ENCODE measurements at regions not wholly inside any gene's neighbourhood (a gene's known extent, or its start where the extent isn't known, plus 50 kb on each side); places are given as distances from the start of the nearest gene placed in this dataset.
"Not testable (repeated sequence)": the region's sequence is repeated elsewhere in the genome, so short reads cannot be mapped to it uniquely, and the experiment has no call there.

DNA sequence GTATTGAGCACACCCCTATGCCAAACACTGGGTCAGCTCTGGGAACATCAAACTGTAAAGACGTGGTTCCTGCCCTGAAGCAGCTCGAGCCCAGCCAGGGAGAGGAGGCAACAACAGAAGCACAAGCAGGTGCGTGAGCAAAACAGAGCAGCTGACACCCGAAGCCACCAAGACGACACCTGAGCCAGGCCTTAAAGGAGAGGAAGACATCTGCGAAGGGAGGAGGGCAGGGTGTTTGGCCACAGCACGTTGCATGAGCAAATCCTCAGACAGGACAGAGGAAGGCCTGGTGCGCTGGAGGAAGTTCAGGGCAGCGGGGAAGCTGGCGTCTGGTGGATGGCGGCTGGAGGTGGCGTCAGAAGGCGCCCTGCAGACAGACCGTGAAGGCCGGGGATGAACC lies 172.0 kb downstream of the KLRB1 start:
- not testable (repeated sequence) for H3K9me3 Mint-ChIP-seq; H3K27ac Mint-ChIP-seq; H3K4me3 Mint-ChIP-seq; H3K36me3 Mint-ChIP-seq; H3K4me1 Mint-ChIP-seq; H3K27me3 Mint-ChIP-seq; DNase-seq (ENCODE audit: low spot score in 2 of 2)
- ATAC-seq (ENCODE audit: low read depth), result peak; percentile 21

DNA sequence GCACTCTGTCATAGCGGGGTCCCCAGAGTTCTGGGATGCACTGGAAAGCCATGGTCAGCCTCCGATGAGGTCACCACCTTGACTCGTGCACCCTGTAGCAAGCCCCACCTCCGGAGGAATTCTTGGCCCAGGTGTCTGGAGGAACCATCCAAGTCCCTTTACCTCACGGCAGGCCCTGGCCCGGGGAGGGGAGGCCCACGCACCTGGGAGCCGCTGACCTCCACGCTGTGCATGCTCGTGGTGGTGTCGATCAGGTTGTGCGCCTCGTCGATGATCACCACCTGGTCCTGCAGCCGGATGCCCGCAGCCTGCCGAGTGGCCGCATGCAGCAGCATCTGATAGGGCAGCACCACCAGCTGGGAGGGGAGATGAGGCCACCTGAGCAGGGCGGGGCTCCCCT lies 177.3 kb downstream of the KLRB1 start:
- H3K4me1 Mint-ChIP-seq; H3K4me3 Mint-ChIP-seq; ATAC-seq (ENCODE audit: low read depth); H3K27ac Mint-ChIP-seq; H3K36me3 Mint-ChIP-seq; DNase-seq (ENCODE audit: low spot score in 2 of 2); H3K27me3 Mint-ChIP-seq; H3K9me3 Mint-ChIP-seq: not testable (repeated sequence)

DNA sequence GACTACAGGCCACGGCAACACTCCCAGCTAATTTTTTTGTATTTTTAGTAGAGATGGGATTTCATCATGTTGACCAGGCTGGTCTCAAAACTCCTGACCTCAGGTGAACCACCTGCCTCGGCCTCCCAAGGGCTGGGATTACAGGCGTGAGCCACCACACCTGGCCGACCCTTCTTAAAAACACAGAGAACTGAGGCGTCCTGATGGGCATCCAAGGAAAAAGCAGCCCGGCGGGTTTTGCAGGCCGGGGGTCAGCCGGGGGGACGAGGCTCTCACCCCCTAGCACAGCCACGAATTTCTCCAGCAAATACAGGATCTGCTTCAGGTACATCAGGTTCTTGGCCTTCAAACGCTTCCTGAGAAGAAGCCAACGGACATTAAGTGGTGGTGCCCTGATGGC lies 178.9 kb downstream of the KLRB1 start:
- not testable (repeated sequence) for ATAC-seq (ENCODE audit: low read depth); H3K4me1 Mint-ChIP-seq; DNase-seq (ENCODE audit: low spot score in 2 of 2); H3K4me3 Mint-ChIP-seq; H3K27me3 Mint-ChIP-seq; H3K27ac Mint-ChIP-seq; H3K9me3 Mint-ChIP-seq; H3K36me3 Mint-ChIP-seq

GRCh38 chr12:9425429-9425828 lies 182.3 kb downstream of the KLRB1 start:
- H3K27ac Mint-ChIP-seq; DNase-seq (ENCODE audit: low spot score in 2 of 2); ATAC-seq (ENCODE audit: low read depth); H3K27me3 Mint-ChIP-seq; H3K36me3 Mint-ChIP-seq; H3K9me3 Mint-ChIP-seq; H3K4me3 Mint-ChIP-seq; H3K4me1 Mint-ChIP-seq: not testable (repeated sequence)

- H3K36me3 Mint-ChIP-seq; H3K4me3 Mint-ChIP-seq; H3K27ac Mint-ChIP-seq; H3K4me1 Mint-ChIP-seq; H3K27me3 Mint-ChIP-seq; H3K9me3 Mint-ChIP-seq; DNase-seq (ENCODE audit: low spot score in 2 of 2); ATAC-seq (ENCODE audit: low read depth): not testable (repeated sequence)
Observed at GRCh38 chr12:9424175-9424740, 183.5 kb downstream of the KLRB1 start.

- not testable (repeated sequence) for H3K27me3 Mint-ChIP-seq, H3K4me1 Mint-ChIP-seq
- ATAC-seq (ENCODE audit: low read depth), result peak; percentile 71
Observed at GRCh38 chr12:9422689-9423088, 185.0 kb downstream of the KLRB1 start.

GRCh38 chr12:9421520-9422086 lies 186.1 kb downstream of the KLRB1 start:
- not testable (repeated sequence) for H3K9me3 Mint-ChIP-seq; H3K27me3 Mint-ChIP-seq; DNase-seq (ENCODE audit: low spot score in 2 of 2); H3K4me1 Mint-ChIP-seq; H3K36me3 Mint-ChIP-seq
- Mint-ChIP-seq H3K27ac (peak overlapping the region; percentile 72), H3K4me3 (peak overlapping the region; percentile 53)
- peak; percentile 74 for ATAC-seq (ENCODE audit: low read depth)

More at GRCh38 chr12:9422689-9423088, 185.0 kb downstream of the KLRB1 start:
- H3K9me3 Mint-ChIP-seq; H3K36me3 Mint-ChIP-seq; H3K4me3 Mint-ChIP-seq; DNase-seq (ENCODE audit: low spot score in 2 of 2): not testable (repeated sequence)
- H3K27ac Mint-ChIP-seq, result peak overlapping the region; percentile 64

- peak overlapping the region; percentile 72 for H3K27ac Mint-ChIP-seq
- H3K27me3 Mint-ChIP-seq; H3K9me3 Mint-ChIP-seq; H3K36me3 Mint-ChIP-seq; ATAC-seq (ENCODE audit: low read depth); DNase-seq (ENCODE audit: low spot score in 2 of 2); H3K4me1 Mint-ChIP-seq: not testable (repeated sequence)
- peak overlapping the region; percentile 53 for H3K4me3 Mint-ChIP-seq
Observed at GRCh38 chr12:9420817-9421519, 186.7 kb downstream of the KLRB1 start.

DNA sequence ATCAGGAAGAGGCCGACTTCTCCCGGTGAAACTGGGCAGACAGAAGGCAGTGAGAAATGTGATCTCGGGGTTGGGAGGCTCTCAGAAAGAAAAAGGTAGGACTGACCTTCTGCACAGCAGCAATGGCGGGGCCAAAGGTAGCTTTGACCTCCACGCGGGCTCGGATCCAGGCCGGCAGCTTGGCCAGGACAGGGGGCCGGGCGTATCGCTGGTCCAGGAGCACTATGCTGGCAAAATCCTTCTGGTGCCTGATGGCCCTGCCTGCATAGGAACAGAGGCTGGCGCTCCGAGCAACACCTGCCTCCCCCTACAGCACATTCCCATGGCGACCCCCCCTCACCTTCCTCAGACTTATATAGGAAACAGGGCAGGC lies 189.1 kb downstream of the KLRB1 start:
- not testable (repeated sequence) for H3K36me3 Mint-ChIP-seq, H3K4me1 Mint-ChIP-seq

GRCh38 chr12:9417947-9418668 lies 189.6 kb downstream of the KLRB1 start:
- not testable (repeated sequence) for H3K27me3 Mint-ChIP-seq; DNase-seq (ENCODE audit: low spot score in 2 of 2); ATAC-seq (ENCODE audit: low read depth); H3K4me3 Mint-ChIP-seq; H3K27ac Mint-ChIP-seq; H3K4me1 Mint-ChIP-seq; H3K36me3 Mint-ChIP-seq; H3K9me3 Mint-ChIP-seq

More for the DNA sequence above, 189.1 kb downstream of the KLRB1 start:
- H3K4me3 Mint-ChIP-seq; H3K27me3 Mint-ChIP-seq; H3K27ac Mint-ChIP-seq; H3K9me3 Mint-ChIP-seq; ATAC-seq (ENCODE audit: low read depth); DNase-seq (ENCODE audit: low spot score in 2 of 2): not testable (repeated sequence)

DNA sequence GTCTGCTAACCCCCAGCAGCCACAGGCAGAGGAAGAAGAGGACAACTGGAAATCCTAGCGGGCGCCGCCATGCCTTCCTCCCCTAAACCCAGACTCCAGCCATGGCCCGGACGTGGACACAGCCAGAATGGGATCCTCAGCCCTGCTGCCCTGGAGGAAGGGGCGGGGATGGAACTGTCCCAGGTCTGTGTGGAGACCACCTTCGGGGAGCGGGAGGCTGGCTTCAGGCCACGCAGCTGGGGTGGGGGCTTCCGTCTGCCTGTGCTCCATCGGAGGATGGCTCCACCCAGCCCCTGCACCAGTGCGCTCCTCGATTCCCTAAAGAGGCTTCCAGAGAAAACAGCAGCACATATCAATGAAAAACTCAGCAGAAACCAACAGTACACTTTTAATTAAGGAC lies 190.4 kb downstream of the KLRB1 start:
- not testable (repeated sequence) for H3K27ac Mint-ChIP-seq; H3K4me1 Mint-ChIP-seq; H3K4me3 Mint-ChIP-seq; H3K36me3 Mint-ChIP-seq; ATAC-seq (ENCODE audit: low read depth); H3K27me3 Mint-ChIP-seq; H3K9me3 Mint-ChIP-seq; DNase-seq (ENCODE audit: low spot score in 2 of 2)

GRCh38 chr12:9416346-9416745 lies 191.4 kb downstream of the KLRB1 start:
- not testable (repeated sequence) for H3K9me3 Mint-ChIP-seq

GRCh38 chr12:9415898-9416297 lies 191.8 kb downstream of the KLRB1 start:
- not testable (repeated sequence) for H3K27me3 Mint-ChIP-seq; H3K9me3 Mint-ChIP-seq; ATAC-seq (ENCODE audit: low read depth); H3K27ac Mint-ChIP-seq; H3K36me3 Mint-ChIP-seq; H3K4me3 Mint-ChIP-seq; DNase-seq (ENCODE audit: low spot score in 2 of 2)
- H3K4me1 Mint-ChIP-seq, result peaks cover 12% of the 10 kb centered on the region

More at GRCh38 chr12:9416346-9416745, 191.4 kb downstream of the KLRB1 start:
- not testable (repeated sequence) for H3K27ac Mint-ChIP-seq; DNase-seq (ENCODE audit: low spot score in 2 of 2); ATAC-seq (ENCODE audit: low read depth); H3K36me3 Mint-ChIP-seq; H3K27me3 Mint-ChIP-seq; H3K4me3 Mint-ChIP-seq
- peaks cover 12% of the 10 kb centered on the region for H3K4me1 Mint-ChIP-seq

- H3K27me3 Mint-ChIP-seq; H3K4me3 Mint-ChIP-seq; H3K36me3 Mint-ChIP-seq; ATAC-seq (ENCODE audit: low read depth); DNase-seq (ENCODE audit: low spot score in 2 of 2); H3K27ac Mint-ChIP-seq; H3K9me3 Mint-ChIP-seq: not testable (repeated sequence)
- H3K4me1 Mint-ChIP-seq, result peaks cover 12% of the 10 kb centered on the region
Observed at GRCh38 chr12:9413862-9414261, 193.9 kb downstream of the KLRB1 start.
